Activated CD8-positive, alpha-beta memory T cell treated with anti-CD3 and anti-CD28 coated beads, Interleukin-2, amount 50 U/mL, for 4 hours (primary cell): ENCODE measurements at regions not wholly inside any gene's neighbourhood (a gene's known extent, or its start where the extent isn't known, plus 50 kb on each side); places are given as distances from the start of the nearest gene placed in this dataset.

ENCODE experiments used
- DNase-seq: peaks from one replicate; pipeline ENCODE4 v3.0.0-alpha.2; 2020

DNA sequence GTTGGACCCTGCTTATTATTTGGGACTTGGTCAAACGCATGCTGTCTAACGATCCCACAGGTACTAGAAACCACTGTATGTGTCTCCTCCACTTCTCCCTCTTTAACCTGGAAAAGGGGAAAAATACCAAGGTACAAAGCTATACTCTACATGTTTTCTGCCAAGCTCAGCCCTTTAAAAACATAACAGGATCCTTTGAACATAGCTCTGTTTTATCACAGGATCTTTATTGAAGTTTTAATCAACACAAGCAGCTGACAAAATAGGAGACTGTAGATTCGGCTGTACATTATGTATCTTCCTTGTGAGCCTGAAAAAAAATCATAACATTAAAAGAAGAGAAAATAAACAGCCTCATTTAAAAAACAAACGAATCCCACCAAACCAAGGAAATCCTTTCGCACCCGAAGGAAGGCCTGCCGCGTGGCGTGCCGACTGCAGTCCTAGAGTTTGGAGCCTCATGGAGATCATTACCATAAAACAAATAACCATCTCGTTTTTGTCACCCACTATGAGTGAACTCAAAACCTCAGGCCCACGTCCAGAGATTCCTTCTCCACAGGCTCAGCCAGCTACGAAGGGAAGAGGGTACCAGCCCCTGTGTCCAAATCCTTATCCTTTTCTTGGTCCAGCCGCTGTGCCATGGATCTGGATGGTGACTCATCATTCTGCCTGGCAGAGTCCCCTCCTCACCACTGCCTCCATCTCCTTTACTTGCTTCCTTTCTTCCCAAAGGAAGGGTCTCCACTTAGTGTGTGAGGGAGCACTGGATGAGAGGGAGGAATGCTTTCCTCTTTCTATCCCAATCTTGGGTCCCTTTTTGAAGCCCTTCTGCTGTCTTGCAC is 651.1 kb downstream of the CCDC171 start:
- no peak for DNase-seq

DNA sequence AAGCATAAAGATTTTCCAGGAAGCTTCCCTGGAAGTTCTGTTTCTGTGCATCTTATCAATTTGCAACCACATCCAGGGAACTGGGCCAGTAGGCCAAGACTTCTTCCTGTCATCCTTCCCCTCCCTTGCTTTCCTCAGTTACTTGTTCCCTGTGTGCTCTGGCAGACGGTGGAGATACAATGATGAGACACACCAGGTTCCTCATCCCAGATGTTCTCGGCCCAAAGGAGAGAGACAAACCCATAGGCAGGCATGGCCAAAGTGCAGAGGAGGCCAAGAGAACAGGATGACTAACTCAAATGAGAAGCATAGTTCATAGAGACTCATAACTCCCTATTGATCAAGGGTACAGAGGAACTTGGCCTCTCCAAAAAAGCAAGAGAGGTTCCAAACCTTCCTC is 652.6 kb downstream of the CCDC171 start:
- no peak for DNase-seq

DNA sequence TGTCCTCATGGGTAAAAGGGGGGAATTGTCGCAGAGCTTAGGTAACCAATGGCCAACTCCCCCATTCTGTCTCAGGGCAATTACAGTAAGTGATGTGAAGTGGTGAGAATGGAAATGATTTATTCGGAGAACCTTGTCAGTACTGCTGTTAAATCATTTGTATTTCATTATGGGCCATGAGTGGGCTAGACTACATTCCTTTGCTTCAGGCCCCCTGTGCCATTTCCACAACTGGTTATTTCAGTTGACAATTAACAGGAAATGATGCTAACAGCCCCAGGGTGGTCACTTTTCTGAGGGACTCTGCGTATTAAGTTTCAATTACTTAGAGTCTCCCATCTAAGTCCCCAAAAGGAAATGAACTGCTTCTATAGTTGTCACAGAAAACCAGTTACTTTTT is 653.7 kb downstream of the CCDC171 start:
- no peak for DNase-seq

DNA sequence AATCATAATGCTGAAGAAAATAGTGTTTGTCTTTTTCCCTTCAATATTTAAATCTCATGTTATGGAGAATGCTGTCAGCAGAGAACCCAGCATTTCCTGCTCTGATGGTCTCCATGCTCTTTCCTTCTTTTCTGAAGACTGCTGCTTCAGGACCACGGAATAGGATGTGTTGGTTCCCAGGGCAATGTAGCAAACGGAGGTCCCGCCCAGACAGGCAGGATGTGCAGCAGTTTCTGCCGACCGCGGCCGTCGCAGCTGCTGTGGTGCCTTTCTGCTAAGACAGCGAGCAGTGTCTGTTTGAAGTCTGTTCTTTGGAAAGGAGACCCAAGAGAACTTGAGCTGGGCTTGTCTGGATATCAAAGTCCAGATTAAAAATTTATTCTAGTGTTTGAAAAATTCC is 654.3 kb downstream of the CCDC171 start:
- no peak for DNase-seq

DNA sequence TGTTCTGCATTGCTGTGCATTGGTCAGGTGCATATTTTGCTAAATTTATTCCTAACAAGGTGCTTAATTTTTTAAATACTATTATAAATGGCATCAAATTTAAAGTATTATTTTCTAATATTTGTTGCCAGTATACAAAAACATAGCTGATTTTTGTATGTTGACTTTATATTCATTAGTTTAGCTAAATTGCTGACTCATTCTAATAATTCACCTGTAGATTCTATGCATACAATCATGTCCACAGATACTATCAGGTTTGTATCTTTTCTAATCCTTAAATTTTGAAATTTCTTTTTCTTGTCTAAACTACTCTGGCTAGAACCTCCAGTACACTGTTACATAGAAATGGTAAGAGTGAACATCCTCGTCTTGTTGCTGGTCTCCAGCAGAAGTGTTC is 657.6 kb downstream of the CCDC171 start:
- DNase-seq = no peak

DNA sequence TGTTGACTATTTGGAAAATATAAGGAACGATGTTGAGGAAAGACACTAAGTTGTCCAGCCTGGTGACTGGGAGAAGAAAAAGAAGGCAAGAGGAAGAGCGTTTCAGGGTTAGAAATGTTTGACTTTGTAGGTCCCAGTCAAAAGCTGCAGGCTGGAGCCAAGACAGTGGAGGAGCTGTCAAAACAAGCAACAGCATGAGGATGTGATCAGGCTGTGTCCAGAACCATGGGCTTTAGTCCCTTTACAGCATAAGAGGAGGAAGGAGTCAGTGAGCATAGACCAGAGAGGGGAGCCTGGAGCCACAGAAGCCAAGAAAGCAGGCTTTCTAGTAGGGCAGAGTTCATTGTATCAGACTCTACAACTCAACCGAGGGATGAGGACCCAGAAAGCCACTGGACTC is 658.5 kb downstream of the BNC2 start:
- DNase-seq = no peak

DNA sequence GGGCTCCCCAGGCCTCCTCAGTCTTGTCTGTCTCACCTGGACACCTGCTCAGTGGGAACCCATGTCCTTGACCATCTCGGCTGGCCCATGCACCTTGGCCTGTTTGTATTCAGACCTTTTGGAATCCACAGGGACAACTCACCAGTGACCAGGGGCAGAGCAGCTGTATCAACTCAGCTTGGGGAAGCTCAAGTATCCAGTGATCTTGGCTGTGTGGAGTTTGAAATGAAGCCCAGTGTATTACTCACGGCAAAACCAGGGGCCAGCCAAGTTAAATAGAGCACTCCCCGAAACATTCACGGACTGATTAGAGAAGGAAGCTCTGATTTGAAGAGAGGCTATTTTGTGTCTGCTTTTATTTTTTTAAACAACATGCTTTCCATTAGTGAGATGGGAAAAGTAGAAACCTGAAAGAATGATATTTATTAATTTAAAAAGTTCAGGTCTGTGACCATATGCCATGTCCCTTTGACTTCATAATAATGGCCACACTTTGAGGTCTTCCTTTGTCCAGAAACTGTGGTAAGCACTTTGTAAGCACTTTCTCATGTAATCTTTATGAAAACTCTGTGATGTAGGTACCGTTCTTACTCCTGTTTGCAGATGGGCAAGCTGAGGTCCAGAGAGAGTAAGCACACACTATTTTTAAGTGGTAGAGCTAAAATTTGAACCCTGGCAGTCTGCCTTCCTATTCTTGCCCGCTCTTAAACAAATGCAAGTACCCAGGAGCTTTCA is 656.5 kb downstream of the BNC2 start:
- DNase-seq = no peak

DNA sequence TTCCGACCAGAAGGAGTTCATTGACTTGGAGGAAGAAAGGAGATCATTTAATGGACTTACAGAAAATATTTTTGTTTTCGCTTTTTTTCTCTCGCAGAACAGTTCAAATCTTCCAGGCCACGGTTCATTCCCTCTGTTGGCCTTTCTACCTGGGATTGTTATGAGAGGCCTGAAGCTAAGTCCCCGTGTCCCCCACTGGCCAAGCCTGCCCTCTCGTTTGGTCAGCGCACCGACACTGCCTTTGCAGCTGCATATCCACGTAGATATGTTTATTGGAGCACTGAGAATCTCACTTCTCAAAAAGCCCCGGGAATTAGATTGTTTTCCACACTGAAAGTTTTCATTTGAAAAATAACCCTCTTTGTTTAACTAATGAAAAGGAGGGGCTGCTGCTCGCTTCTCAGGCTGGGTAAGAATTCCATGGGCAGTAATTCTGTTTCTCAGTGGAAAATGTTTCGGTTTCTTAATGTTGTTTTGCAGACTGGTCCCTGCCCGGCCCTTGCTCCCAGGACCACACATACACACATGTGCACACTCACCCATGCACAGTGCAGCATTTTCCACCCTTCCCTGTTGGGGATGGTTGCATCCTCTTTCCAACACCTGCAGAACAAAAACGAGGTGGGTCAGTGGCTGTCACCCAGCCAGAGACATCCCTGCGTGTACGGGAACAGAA is 655.7 kb downstream of the BNC2 start:
- no peak for DNase-seq

DNA sequence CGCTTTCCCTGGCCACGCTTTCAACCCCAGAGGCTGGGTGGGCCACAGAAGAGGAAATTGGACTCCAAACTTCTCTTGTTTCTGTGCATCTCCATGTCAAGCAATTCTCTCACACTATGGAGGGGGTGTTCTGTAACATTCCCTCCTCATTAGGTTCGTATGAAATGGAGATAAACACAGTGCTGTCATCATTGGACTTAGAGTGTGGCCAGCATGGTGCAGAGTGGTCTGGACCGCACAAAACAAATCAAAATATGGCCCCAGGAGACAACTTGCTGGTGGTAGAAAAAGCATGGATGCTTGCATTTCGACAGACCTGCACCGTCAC is 655.2 kb downstream of the BNC2 start:
- no peak for DNase-seq

DNA sequence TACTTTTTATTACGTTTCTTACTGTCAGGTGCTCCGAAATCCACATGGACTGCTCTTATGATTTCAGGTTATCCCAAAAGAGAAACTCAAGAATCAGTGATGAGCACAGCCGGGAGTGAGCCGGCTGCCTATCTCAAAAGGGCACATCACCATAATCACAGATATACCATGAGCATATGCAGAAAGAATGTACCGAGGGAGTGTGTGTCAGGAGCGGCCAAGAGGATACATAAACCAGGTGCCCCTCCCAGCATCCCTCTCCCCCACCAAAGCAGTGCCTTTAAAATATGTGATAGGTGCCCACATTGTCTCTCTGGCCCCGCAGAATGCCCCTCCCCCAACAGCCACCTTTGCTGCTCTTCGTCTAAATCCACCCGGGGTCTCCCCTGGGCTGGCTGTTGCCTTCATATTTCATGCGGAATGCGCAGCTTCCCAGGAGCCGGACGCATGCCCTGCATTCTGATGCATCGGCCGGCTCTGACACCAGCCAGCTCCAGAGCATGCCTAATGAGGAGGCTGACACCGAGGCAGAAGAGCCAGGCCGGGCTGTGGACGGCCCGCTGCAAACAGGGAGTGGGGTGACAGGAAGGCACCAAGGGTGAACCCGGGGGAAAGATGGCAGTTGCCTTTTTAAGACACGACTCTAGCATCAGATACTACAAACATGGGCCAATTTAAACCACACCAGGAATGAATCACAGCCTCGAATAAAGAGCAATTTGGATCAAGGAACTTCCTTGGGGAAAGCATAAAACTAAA is 652.3 kb downstream of the BNC2 start:
- DNase-seq = no peak

DNA sequence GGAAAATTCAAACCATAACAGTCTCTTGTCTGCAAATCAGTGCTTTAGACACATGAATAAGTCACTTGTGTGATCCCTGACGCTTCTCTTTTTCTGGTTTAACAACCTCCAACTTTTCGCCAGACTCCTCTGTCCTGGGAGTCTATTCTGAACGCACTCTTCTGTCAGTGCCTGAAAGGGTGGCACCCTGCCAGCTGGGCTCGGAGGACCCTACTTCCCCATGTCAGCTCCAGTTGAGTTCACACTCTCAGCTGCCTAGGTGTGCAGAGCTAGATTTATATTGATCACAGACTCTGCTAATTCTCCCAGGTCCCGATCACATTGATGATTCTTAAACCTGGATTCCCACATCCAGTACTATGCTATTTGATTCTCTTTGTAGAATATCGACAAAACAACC is 649.1 kb downstream of the BNC2 start:
- no peak for DNase-seq

DNA sequence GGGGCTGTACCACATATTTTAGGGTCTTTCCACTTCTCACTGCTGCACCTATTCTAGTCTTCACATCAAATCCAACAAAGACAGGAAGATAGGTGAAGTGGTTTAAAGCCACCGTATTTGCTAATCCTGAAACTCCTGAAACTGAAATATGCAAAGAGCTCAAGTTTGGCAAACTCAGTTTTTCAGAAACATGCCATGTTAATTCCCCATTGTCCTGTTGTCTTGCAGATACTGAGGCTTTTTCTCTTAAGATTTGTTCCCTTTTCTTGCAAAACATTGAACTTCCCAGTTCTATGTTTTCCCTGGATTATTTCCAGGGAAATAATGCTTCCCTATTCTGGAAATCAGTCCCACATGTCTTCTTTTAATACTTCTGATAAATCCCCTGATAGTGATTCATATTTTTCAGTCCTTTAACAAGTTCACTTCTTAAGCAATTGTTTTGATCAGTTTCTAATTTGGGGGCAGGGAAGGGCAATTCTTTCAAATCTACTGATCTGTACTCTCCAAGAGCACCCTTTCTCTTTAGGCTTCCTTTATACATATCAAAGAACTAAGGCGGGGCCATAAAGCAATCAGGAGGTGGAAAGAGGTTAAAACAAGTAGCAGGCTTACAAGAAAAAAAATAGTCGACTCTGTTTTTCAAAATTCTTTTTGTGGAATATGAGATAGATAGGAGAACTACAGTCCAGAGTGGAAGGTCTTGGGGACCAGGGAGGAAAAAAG is 648.5 kb downstream of the BNC2 start:
- no peak for DNase-seq

DNA sequence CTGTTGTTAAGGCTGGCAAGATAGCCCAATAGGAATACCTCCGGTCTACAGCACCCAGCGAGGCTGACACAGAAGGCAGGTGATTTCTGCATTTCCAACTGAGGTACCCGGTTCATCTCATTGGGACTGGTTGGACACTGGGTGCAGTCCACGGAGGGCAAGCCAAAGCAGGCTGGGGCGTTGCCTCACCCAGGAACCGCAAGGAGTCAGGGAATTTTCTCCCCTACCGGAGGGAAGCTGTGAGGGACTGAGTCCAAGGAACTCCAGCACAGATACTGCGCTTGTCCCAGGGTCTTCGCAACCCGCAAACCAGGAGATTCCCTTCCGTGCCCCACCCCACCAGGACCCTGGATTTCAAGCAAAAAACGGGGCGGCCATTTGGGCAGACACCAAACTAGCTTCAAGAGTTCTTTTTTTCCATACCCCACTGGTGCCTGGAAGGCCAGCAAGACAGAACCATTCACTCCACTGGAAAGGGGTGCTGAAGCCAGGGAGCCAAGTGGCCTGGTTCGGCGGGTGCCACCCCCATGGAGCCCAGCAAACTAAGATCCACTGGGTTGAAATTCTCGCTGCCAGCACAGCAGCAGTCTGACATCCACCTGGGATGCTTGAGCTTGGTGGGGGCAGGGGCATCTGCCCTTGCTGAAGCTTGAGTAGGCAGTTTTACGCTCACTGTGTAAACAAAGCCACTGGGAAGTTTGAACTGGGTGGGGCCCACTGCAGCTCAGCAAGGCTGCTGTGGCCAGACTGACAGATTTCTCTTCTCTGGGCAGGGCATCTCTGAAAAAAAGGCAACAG is 647.2 kb downstream of the BNC2 start:
- no peak for DNase-seq

DNA sequence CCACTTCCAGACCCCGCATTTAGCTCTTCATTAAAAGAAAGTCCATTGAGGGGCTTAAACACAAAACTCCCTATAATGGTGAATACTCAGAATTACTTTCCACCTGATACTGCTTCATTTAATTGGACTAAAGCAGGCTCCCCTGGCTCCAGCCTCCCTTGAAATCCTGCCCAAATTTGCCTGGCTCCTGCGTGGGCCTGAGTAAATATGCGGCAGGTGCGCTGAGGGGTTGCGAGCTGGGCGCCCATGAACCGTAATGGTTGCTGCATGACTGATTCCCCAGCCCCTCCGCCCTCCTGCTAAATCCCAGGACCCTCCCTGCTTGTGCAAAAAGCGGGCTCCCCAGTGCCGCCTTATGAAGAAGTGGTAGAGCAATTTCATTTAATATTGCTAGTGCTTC is 639.7 kb downstream of the BNC2 start:
- DNase-seq = no peak

DNA sequence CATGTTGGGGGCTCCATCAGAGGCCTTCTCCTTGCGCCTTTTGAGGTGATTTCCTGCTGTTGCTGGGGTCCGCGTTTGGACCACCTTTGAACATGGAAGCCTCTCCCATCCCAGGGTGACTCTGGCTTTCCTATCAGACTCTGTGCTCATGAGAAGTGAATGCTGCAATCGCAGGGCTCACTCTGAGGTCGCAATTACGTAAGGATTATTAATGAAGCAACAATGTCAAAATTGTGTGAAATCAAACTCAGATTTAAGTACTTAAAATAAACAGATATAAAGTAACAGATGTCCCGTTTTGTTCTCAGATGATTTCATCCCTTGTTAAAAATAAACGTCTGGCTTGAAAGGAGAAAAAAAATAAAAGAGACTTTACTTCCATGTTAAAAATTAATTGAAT is 634.2 kb downstream of the BNC2 start:
- DNase-seq = no peak

DNA sequence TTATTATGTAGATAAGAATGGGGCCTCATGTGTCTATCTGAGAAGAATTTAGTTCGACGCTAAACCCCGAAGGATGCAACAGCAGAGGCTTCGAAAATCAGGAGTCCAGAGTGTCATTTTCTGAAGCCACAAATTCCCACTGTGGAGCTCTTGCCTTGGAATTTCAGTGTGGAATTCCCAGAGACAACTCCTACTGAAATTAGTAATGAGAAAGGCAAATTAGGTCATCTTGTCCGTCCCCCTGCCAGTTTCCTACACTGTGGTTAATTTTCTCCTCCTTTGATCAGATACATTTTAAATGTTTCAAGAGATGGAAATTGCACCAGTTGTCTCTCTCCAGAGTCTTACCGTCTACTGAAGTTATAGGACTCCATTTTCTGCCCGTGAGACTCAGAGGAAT is 633.6 kb downstream of the BNC2 start:
- no peak for DNase-seq

DNA sequence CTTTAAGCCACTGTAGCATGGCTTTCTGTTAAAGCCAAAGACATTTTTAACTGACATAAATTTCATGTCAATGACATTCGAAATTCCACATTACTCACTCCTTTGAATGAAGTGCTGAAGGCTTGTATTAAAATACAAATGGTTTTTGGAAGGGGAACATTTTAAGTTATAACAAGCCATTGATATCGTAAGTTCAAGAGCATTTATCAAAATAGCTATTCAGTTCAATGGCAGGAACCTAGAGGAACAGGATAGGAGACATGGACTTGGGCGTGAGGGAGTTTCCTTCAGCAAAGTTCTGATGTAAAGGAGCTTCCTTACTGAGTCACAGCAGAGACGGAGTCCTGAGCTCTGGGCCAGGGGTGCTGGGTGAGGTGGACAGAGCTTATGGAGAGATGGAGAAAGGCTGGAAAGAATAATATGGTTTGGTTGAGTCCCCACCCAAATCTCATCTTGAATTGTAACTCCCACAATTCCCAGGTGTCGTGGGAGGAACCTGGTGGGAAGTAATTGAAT is 631.8 kb downstream of the BNC2 start:
- DNase-seq = no peak

DNA sequence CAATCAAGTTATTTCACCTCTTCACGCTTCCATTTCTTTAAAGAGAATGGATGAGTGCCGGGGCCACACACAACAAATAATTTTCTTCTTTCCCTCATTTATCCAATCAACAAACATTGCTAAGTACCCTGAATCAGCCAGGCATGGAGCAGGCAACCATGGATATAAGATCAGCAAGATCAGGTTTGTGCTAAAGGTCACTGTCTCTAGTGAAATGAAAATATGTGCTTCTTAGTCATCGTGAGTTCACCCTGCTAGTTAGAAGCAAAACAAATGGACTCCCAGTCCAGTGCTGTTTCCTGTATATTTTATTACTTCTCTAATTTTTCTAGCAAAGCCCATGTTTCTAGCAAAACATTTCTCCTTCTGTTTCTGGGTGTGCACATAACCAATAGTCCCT is 629.2 kb downstream of the BNC2 start:
- no peak for DNase-seq

DNA sequence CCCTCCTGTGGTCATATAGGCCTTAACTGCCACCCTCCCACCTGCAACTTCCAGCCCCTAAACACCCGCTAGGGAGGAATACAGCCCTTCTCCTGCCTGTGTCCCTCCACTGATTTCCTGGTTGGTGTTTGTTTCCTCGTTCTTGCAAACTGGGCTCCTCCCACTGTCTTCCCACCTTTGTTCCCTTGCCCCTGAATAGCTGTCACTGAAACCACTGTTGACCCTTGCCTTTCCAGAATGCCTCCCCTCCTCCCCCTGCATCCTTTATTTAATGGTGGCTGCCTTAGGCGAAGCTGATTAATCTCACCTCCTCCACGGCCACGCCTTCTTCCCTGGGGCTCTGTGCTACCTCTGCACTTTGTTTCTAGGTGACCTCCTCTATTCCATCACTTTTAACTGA is 626.7 kb downstream of the BNC2 start:
- no peak for DNase-seq

DNA sequence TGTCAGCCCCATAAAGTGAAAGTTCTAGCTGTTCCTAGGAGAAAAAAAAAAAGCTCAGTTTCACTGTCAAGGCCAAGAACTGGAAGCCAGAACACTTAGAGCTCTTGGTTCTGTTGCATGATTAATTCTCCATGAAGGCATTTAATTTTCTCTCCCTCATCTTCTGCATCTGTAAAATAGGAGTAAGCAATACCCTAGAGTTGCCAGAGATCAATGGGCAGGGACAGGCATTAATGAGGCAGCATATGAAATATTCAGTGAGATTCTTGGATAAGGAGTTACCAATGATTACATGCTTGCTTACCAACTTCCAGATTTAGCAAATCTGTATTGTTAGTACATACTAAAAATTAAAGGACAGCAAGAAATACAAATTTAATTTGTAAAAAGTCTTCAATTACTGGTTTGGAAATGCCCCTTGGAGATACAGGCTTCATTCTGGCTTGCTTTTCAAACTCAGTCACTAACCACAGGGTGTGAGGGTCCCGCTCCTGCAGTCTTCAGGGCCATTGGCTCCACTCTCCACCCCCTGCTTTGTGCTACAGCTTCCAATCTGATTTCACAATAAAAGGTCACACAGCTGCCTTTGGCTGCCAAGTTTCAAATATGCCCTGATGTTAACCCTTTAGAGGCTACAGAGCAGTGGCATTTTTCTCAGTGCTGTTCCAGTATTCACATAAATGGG is 624.6 kb downstream of the BNC2 start:
- DNase-seq = no peak

DNA sequence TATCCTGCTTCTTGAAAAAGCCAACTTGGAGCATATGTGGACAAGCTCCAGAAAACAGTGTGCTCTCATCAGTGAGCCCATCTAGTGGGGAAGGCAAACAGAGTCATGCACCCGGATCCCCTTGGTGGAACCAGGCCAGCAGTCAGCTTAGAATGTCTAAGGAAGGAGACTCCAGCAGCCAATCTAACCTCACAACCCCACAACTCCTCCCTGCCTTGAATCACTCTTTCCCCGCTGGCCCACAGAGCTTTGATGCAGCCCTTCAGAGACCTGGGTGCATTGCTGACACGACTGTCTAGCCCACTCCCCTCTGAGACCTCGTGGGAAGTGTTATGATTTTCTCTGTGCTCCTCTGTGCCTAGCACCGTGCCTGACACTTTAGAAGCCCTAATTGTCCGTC is 623.7 kb downstream of the BNC2 start:
- no peak for DNase-seq
